ENCODE measurements at regions not wholly inside any gene's neighbourhood (a gene's known extent, or its start where the extent isn't known, plus 50 kb on each side); places are given as distances from the start of the nearest gene placed in this dataset.

DNA sequence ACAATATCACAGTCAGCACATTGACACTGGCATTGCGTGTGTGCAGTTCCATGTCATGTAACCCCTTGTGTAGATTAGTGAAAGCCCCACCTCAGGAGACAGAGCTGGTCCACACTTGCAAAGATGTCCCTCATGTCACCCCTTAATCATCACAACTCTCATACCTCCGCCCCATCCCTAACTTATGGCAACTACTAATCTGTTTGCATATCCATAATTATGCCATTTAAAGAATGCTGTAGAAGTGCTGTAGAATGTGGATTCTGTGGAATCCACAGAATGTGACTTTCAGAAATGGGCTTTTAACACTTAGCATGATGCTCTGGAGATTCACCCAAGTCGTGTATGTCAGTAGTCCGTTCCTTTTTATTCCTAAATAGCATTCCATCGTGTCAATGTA lies 102.8 kb upstream of the VSTM2A start:
- 92% methylated on average over 5 of the region's 5 CpGs; no CpG with 5 or more reads in 1 of the 2 experiments for WGBS, 2 experiments (ENCODE audit: extremely low coverage in 1 of 2, insufficient coverage in 1 of 2, insufficient read length in 1 of 2, insufficient replicate concordance in 2 of 2, low coverage in 1 of 2, low lambda C conversion rate in 2 of 2, missing lambda C conversion rate in 1 of 2)
- TF ChIP-seq ZNF274 (IDR thresholded peaks at IDR 0.05; ENCODE audit: borderline replicate concordance, extremely low read depth, low read length): no peak

More for the DNA sequence above, 102.8 kb upstream of the VSTM2A start:
- H2BK120ac ChIP-seq (replicated peaks; ENCODE audit: low read depth, low read length): no peak overlapping the region
- H4K91ac ChIP-seq (replicated peaks; ENCODE audit: insufficient read length, low read length): no peak overlapping the region
- no peak overlapping the region for H4K8ac ChIP-seq (ENCODE audit: extremely low read depth, insufficient read depth, low read length)
- no peak overlapping the region for H3K14ac ChIP-seq (ENCODE audit: insufficient read length)
- no peak overlapping the region for H3K27ac ChIP-seq (ENCODE audit: low read depth, low read length)
- no peak overlapping the region for H2BK5ac ChIP-seq (ENCODE audit: low read depth, low read length)
- peaks cover 0 to 1% (median 0%) of the 10 kb centered on the region in 4 experiments; a peak in 1 of 7 replicates for H3K27me3 ChIP-seq (replicated peaks in 1 of 4; ENCODE audit: control insufficient read depth in 3 of 4, extremely low read depth in 1 of 4, insufficient read depth in 3 of 4, low read length in 3 of 4)
- peaks cover 0 to 11% of the 10 kb centered on the region in 2 experiments; a peak in 3 of 4 replicates for H3K9me3 ChIP-seq (ENCODE audit: insufficient read depth in 2 of 2, low read depth in 1 of 2, low read length in 1 of 2)
- H2AK5ac ChIP-seq (ENCODE audit: low read depth, low read length): no peak overlapping the region
- H3K4ac ChIP-seq (replicated peaks; ENCODE audit: insufficient read length, low read depth, low read length): no peak overlapping the region
- no peak overlapping the region for H2BK20ac ChIP-seq (ENCODE audit: low read length)
- CTCF ChIA-PET (ENCODE audit: partially characterized antibody): no interaction called here
- DNase-seq (ENCODE audit: low read depth in 1 of 2, low spot score in 2 of 2) (no peak), FAIRE-seq (no peak)
- no peak overlapping the region for H2BK15ac ChIP-seq (ENCODE audit: low read length)
- H3K4me3 ChIP-seq (ENCODE audit: extremely low read depth in 1 of 4, insufficient read depth in 2 of 4, low read depth in 3 of 4, low read length in 4 of 4): no peak overlapping the region
- POLR2A ChIA-PET (ENCODE audit: partially characterized antibody): no interaction called here
- H3K79me2 ChIP-seq (ENCODE audit: control insufficient read depth in 1 of 2, insufficient read depth in 2 of 2, low read length in 2 of 2): no peaks in the 10 kb centered on the region
- H3K79me1 ChIP-seq (ENCODE audit: low read depth, low read length): no peaks in the 10 kb centered on the region
- no peak overlapping the region for H3K56ac ChIP-seq (replicated peaks; ENCODE audit: insufficient read length, low read depth, low read length)
- H3K36me3 ChIP-seq (ENCODE audit: control insufficient read depth in 2 of 4, insufficient read depth in 4 of 4, low read length in 3 of 4): no peaks in the 10 kb centered on the region; a peak in 1 of 8 replicates
- H2AFZ ChIP-seq (ENCODE audit: low read length): no peak overlapping the region
- no peak overlapping the region for H3K23ac ChIP-seq (ENCODE audit: insufficient read length)
- H3K9ac ChIP-seq (replicated peaks in 1 of 4; ENCODE audit: extremely low read depth in 1 of 4, low read depth in 3 of 4, low read length in 3 of 4): no peak overlapping the region
- H3K4me1 ChIP-seq (replicated peaks in 1 of 4; ENCODE audit: control insufficient read depth in 3 of 4, insufficient read depth in 4 of 4, low read length in 3 of 4): no peaks in the 10 kb centered on the region
- no peaks in the 10 kb centered on the region for H3K23me2 ChIP-seq (ENCODE audit: low read depth, low read length)
- H4K20me1 ChIP-seq (replicated peaks in 1 of 2; ENCODE audit: control insufficient read depth in 1 of 2, insufficient read depth in 2 of 2, low read length in 2 of 2): no peaks in the 10 kb centered on the region
- no peak overlapping the region for H3K18ac ChIP-seq (ENCODE audit: extremely low read depth, low read length)
- H4K5ac ChIP-seq (ENCODE audit: insufficient read length, low read depth, low read length): no peak overlapping the region
- no peak overlapping the region for H3K4me2 ChIP-seq (ENCODE audit: insufficient read depth in 1 of 2, low read depth in 2 of 2, low read length in 2 of 2)
- no peak overlapping the region for H2BK12ac ChIP-seq (ENCODE audit: low read depth, low read length)

Measured in H1 (cell line).